ENCODE measurements at regions not wholly inside any gene's neighbourhood (a gene's known extent, or its start where the extent isn't known, plus 50 kb on each side); places are given as distances from the start of the nearest gene placed in this dataset.

- TF ChIP-seq, protein P1, sequence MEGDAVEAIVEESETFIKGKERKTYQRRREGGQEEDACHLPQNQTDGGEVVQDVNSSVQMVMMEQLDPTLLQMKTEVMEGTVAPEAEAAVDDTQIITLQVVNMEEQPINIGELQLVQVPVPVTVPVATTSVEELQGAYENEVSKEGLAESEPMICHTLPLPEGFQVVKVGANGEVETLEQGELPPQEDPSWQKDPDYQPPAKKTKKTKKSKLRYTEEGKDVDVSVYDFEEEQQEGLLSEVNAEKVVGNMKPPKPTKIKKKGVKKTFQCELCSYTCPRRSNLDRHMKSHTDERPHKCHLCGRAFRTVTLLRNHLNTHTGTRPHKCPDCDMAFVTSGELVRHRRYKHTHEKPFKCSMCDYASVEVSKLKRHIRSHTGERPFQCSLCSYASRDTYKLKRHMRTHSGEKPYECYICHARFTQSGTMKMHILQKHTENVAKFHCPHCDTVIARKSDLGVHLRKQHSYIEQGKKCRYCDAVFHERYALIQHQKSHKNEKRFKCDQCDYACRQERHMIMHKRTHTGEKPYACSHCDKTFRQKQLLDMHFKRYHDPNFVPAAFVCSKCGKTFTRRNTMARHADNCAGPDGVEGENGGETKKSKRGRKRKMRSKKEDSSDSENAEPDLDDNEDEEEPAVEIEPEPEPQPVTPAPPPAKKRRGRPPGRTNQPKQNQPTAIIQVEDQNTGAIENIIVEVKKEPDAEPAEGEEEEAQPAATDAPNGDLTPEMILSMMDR (IDR thresholded peaks at IDR 0.05; ENCODE audit: extremely low read depth, insufficient read depth, missing control alignments) = no peak
- no peak for DNase-seq (ENCODE audit: low spot score)
- in situ Hi-C loops (cut with MboI; ENCODE audit: low pct_unique_long_range_greater_than_20kb, low sequenced_read_pairs, unreplicated experiment) = no loop called here
Measured at GRCh38 chr13:63367522-63368198, 1952.0 kb upstream of the PCDH20 start.

DNA sequence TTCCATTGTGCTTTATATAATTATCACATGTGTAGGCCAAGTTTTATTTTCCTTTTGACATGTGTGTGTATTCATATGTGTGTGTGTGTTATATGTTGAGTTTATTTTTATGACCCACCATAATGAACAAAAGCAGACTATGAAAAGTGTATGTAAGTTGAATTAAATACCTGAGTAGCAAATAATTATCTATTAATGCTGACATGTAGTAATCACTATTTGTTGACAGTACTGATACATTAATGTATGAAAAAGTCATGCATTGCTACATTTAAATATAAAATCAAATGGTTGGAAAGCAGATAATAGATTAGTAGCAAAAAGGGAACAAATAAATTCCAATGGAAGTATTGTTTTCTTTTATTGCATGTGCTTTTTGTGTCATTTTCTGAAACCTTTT lies 1948.5 kb upstream of the PCDH20 start:
- DNase-seq (ENCODE audit: low spot score) = no peak
- TF ChIP-seq, protein P1 (IDR thresholded peaks at IDR 0.05; ENCODE audit: extremely low read depth, insufficient read depth, missing control alignments) = no peak
- in situ Hi-C loops (cut with MboI; ENCODE audit: low pct_unique_long_range_greater_than_20kb, low sequenced_read_pairs, unreplicated experiment) = no loop called here

GRCh38 chr13:63351533-63351932 lies 1935.9 kb upstream of the PCDH20 start:
- in situ Hi-C loops (cut with MboI; ENCODE audit: low pct_unique_long_range_greater_than_20kb, low sequenced_read_pairs, unreplicated experiment) = no loop called here
- no peak for DNase-seq (ENCODE audit: low spot score)
- TF ChIP-seq, protein P1 (IDR thresholded peaks at IDR 0.05; ENCODE audit: extremely low read depth, insufficient read depth, missing control alignments) = no peak

GRCh38 chr13:63351081-63351480 lies 1935.4 kb upstream of the PCDH20 start:
- TF ChIP-seq, protein P1 (IDR thresholded peaks at IDR 0.05; ENCODE audit: extremely low read depth, insufficient read depth, missing control alignments) = no peak
- in situ Hi-C loops (cut with MboI; ENCODE audit: low pct_unique_long_range_greater_than_20kb, low sequenced_read_pairs, unreplicated experiment) = no loop called here
- DNase-seq (ENCODE audit: low spot score) = no peak

GRCh38 chr13:63345835-63346234 lies 1930.2 kb upstream of the PCDH20 start:
- in situ Hi-C loops (cut with MboI; ENCODE audit: low pct_unique_long_range_greater_than_20kb, low sequenced_read_pairs, unreplicated experiment) = no loop called here
- no peak for DNase-seq (ENCODE audit: low spot score)
- TF ChIP-seq, protein P1 (IDR thresholded peaks at IDR 0.05; ENCODE audit: extremely low read depth, insufficient read depth, missing control alignments) = no peak

- TF ChIP-seq, protein P1 (IDR thresholded peaks at IDR 0.05; ENCODE audit: extremely low read depth, insufficient read depth, missing control alignments) = no peak
- DNase-seq (ENCODE audit: low spot score) = no peak
- in situ Hi-C loops (cut with MboI; ENCODE audit: low pct_unique_long_range_greater_than_20kb, low sequenced_read_pairs, unreplicated experiment) = no loop called here
Measured at GRCh38 chr13:63344711-63345110, 1929.1 kb upstream of the PCDH20 start.

Data from GM13977 (cell line).